ENCODE measurements at regions not wholly inside any gene's neighbourhood (a gene's known extent, or its start where the extent isn't known, plus 50 kb on each side); places are given as distances from the start of the nearest gene placed in this dataset.

DNA sequence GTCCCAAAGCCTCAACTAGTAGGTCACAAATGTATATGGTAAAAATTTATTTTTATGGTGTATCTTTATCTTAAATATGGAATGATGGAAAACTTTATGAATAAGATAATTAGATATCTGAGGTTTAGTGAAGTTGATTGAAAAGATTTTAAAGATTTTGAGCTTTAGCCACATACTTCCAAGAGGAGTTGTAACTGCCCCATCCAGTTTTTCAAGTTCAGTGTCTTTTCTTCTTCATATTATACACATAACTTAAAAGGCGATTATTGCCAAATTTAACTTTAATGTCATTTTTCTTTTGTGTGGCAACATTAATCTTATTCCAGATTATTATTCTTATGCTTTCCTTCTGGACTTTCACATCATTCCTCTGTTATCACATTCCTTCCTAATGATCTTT lies 266.4 kb downstream of the TINAG start:
- DNase-seq, result no peak

DNA sequence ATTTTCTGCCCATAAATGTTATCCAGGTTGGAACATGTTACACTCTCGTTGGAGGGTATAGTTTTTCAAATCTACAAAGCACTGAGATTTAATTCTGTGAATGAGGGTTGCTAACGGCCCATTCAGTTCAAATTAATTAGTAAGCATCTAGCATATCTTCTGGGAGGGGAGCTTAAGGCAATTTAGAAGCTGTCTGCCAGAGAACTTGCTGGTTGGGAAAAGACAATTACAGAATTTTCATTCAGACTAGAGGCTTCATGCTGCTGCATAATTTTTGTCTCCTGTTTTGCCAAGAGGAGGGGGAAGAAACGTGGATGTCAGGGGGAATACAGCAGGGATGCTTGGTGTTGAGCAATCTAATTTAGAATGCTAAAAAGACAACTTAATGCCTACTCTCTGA lies 268.3 kb upstream of the FAM83B start:
- DNase-seq, result no peak

DNA sequence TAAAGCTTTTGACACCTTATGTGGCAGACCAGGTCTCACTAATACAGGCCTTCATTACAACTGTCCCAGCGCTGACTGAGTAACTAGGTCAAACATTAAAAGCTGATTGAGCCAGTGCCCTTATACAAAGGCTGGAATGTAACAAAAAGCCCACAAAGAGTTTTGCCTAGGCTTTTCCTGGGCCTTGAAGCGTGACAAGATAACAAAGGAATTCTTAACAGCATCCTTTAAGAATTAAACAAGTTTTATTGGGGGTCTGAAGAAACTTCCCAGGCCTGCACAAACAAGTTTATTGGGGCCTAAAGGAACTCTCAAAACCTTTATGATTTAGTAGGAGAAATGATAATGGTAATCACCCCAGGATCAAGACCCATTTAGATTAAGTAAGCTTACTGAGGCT lies 267.6 kb upstream of the FAM83B start:
- peak; percentile 40 for DNase-seq

DNA sequence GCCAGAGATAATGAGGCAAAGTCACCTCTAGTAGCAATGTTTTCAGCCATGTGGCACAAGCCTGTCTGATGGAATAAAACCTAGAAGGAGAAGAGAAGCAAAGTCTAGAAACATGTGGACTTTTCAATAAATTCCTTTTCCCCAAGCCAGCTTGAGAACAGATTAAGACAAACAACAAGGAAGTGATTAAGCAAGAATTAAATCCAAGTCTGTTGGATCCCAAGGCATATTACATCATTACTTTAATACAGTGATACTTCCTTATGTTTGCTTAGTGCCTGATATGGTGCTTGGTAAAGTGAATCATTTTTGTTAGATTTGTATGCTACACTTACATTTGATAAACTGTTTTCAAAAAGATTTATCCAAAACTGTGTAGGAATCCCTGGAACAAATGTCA lies 260.3 kb upstream of the FAM83B start:
- DNase-seq, result peak; percentile 48

DNA sequence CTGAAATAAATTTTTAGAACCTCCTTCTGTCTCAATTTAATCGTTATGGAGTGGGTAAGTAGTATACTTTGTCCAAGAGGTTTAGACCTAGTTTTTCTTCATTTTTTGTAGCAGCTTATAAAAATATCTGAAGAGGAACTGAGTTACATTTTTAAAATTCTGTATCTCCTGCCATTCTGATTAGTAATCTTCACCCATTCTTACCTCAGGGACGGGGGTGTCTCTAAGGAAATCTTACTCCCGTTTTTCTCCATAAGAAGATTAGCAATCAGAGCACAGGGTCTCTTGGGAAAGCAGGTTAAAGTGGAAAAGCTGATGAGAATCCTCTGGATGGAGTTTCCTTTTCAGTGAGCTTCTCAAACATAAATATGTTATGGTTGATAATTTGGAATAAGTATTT lies 259.3 kb upstream of the FAM83B start:
- peak; percentile 47 for DNase-seq

DNA sequence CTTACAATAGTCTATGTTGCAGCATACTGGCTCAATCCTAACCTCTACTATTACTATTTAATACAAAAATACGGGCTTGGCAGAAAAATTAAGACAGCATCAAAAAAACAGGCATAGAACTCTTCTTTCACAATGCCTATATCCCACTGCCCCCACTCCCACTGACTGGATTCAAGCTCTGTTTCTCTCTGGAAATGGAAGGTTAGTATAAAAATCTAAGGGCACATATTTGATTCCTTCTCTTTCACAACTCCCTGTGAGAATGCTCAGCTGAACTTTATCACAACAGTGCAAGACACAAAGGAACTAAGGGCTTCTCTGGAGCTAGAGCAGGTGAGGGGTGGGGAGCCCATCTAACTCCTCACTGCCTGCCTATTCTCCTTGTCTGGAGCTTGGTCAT lies 258.4 kb upstream of the FAM83B start:
- no peak for DNase-seq

DNA sequence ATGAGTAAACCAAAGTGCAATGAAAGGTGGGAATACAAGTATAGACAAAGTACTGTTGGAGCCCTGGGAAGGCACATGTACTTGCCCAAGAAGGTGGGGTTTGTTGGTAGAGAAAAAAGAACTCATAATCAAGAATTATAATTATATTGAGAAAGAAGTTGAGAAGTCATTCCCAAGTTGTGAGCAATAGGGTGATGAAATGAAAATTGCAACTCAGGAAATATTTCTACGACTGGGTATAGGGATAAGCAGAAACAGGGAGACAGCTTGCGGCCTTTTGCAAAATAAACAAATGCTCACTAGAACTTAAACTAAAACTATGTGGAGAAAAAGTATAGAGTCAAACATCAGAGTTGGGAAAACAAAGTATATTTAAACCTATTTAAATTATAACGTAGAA lies 250.7 kb upstream of the FAM83B start:
- peak; percentile 66 for DNase-seq

DNA sequence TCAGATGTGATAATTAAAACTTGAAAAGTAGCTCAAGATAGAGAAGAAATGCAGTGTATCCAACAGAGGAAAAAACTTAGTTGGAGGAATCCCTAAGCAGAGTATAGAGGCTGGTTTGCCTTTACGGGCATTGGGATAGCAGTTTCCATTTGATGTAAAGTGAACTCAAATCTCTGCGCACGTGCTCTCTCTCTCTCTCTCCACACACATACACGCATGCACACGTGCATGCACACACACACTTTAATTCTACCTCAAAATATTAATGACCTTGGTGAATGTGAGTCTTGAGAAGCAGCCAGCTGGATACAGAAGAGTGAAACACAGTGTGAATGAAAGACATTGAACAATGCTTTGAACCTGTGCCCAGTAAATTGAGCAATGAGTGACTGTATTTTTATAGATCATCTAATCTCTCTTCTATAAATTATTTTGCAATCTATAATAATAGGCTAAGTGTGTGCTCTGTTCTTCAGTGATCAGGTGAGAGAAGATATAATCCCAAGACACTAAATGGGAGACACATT lies 247.7 kb upstream of the FAM83B start:
- DNase-seq, result no peak

DNA sequence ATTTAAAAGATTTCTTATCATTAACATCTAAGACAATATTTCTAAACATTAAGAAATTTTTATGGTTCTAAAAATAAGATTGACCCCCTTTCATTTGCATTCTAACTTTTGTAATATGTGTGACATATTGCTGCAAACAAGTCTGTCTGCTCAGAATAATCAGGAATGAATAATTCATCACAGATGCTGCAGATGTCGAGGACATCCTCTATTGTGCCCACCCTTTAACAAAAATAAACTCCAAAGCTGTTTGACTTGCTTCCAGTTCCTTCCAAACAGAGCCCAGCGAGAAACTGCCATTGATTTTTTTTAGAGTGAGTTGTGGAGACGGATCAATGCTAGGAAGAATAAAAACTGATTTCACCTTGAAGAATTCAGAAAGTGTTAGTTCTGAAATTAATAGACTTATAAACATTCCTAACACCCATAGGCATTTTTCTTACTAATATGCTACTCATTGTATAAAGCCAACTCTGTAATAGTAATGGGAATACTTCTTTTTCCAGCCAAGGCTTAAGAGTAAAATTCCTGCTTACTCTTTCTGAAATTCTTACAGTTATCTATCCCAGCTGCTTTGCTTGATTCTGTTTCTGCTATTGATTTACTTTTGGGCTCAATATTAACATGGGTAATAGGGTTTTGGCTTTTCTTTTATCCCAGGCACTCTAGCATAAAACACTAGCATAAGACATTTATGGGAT lies 244.8 kb upstream of the FAM83B start:
- no peak for DNase-seq

DNA sequence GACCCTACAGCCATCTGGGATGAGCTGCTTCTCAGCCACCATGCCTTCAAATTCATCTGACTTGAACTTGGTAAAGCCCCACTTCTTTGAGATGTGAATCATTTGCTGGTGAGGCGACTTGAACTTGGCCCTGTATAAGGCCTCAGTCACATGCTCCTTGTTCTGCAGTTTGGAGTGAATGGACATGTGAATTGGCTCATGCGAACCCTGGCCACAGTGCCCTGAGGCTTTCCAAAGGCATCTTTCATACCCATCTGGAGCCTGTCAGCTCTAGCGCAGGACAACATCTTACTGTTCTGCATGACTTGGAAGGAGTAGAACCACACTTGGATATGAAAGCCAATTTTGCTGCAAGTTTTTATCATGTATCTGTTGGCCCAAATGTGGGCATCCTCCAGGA lies 244.0 kb upstream of the FAM83B start:
- no peak for DNase-seq

DNA sequence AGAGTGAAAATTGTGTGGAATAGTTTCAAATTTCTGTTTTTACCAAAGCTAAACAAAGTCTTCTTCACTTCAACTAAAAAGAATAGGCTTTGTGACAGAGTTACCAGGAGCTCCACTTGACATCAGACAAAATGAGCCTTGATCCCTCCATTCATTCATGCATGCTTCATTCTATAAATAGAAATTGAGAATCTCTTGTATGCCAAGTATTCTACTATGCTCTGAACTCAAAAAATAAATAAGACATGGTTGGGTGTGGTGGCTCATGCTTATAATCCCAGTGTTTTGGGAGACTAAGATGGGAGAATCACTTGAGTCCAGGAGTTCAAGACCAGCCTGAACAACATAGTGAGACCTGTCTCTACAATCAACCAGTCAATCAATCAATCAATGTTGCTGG lies 236.6 kb upstream of the FAM83B start:
- no peak for DNase-seq

DNA sequence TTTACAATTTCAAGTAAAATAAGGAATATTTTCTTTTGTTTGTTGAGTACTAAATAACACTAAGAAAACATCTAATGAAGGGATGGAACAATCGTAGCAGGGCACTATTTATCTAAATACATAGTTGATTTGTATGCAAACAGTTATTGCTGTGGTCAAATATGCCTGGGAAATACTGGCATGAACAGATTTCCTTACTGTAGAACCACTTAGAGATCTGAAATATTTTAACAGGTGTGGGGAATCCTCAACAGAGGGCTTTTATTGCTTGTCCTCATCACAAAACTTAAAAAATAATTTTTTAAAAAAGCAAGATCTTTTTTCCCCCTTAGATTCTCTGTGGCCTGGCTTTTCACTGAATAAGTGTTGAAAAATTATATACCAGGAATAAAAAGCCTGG lies 233.0 kb upstream of the FAM83B start:
- DNase-seq, result no peak

DNA sequence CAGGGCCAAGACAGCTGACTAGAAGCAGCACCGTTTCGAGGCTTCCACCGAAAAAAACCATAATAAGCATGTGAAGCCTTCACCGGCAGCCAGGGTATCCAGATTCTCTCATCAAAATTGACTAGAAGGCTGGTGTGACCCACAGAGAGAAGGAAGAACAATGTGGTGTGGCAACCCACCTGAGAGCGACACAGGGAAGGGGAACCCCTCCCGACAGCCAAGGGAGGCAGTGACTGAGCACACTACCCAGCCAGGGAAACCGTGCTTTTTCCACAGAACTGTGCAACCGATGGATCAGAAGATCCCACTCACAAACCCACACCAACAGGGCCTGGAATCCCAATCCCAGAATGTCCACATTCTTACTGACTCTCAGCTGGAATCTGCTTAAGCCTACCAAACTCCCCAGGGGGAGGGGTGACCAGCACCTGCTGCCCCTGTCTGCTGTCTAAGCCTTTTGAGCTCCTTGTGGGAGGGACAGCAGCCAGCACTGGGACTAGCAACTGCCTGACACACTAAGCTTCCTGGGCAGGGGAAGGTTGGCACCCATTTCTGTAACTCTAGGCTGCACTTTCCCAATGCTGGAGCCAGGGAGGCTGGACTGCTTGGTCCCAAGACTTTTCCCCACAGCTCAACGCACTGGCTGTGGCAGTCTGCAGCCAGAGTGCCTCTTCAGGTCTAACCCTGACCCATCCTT lies 231.9 kb upstream of the FAM83B start:
- DNase-seq, result no peak

DNA sequence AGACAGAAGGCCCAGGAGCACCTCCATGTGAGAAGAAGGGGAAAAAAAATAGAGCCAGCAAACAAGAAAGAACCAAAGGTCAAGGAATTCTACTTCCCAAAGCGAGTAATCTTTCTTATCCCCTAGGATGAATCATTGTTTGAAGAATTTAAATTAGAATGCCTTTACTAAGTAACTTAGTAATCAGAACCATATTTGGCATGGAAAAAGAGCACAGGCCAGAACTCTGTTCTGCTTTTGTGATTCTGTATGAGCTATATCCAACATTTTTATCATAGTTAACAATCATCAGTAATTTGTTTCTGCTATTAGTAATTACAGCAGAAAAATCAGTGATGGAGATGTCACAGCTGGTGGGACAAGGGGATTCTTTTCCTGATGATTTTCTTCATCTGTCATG lies 228.8 kb upstream of the FAM83B start:
- DNase-seq, result peak; percentile 93

DNA sequence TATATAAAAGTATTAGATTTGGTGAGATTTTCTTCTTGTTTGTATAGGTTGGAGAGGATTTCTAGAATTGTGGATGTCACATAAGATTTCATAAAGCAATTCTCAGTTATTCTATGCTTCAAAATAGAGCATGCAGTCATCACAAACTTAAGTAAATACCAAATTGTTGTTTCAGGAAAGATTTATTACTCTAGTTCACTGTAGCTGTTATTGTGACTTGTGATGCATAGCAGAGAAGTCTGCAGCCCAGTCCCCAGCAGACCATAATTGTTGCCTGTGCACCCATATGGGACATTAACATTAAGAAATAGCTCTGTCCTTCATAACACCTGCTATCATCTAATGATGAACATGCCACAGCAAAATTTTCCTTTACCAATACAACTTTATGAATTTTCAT lies 228.0 kb upstream of the FAM83B start:
- DNase-seq, result no peak

DNA sequence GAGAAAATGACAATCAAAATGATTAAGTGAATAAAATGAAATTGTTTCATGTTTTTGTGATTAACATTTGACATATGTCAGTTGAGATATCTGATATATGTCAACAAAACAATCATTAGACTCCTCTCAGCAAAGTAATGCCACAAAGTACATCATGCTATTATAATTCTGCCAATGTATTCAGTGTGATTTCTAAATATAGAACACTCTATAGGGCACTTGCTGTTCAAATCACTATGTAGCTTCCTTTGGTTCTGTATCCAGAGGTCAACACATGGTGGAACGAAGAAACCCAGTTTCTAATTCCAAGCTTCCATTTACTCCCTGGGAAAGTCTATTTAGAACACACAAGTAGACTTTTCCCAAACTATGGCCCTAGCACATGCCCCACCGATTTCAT lies 227.5 kb upstream of the FAM83B start:
- DNase-seq, result no peak

DNA sequence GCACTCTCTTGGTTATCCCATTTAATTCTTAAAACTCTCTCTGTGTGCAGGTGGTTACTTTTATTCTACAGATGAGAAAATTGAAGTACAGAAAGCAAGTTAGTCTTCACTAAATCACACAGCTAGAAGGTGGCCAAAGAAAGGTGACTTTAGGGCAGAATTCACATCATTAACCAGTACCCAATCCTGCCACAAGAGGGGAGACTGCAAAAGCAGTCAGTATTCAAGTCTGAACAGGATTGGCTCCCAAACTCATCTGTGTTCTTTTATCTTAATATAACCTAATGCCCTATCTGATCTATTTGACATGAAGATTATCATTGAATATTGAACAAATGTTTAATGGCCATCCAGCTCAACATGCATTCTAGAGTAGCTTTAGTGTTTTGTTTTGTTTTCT lies 225.3 kb upstream of the FAM83B start:
- DNase-seq, result peak; percentile 25

DNA sequence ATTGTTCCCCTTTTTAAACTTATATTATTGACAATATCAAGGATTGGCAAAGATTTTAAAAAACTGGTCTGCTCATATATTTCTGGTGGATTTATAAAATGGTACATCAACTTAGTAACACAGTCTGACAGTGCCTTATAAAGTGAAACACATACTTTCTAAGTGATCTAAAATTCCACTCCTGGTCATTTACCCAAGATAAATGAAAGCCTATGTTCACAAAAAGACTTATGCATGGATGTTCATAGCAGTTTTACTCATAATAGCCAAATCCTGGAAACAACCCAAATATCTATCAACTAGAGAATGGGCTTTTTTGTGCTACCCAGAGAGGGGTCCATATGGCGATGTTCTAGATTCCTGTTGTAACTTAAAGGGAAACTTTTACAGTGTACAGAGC lies 222.4 kb upstream of the FAM83B start:
- no peak for DNase-seq

DNA sequence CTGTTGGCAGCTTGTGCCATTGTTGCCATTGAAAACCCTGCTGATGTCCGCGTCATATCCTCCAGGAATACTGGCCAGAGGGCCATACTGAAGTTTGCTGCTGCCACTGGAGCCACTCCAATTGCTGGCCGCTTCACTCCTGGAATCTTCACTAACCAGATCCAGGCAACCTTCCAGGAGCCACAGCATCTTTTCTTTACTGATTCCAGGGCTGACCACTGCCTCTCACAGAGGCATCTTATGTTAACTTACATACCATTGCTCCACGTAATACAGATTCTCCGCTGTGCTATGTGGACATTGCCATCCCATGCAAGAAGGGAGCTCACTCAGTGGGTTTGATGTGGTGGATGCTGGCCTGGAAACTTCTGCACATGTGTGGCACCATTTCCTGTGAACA lies 221.8 kb upstream of the FAM83B start:
- peak; percentile 24 for DNase-seq

DNA sequence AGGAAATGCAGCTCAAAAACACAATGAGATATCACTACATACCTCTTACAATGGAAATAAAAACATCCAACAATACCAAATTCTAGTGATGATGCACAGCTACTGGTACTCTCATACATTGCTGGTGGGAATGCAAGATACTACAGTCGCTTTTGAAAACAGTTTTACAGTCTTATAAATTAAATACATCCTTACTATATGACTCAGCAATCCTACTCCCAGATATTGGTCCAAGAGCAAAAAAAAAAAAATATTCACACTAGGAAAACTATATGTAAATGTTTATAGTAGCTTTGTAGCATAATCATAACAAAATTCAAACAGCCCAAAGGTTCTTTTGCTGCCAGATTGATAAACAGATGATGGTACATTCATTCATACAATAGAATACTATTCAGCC lies 217.4 kb upstream of the FAM83B start:
- peak; percentile 48 for DNase-seq

DNA sequence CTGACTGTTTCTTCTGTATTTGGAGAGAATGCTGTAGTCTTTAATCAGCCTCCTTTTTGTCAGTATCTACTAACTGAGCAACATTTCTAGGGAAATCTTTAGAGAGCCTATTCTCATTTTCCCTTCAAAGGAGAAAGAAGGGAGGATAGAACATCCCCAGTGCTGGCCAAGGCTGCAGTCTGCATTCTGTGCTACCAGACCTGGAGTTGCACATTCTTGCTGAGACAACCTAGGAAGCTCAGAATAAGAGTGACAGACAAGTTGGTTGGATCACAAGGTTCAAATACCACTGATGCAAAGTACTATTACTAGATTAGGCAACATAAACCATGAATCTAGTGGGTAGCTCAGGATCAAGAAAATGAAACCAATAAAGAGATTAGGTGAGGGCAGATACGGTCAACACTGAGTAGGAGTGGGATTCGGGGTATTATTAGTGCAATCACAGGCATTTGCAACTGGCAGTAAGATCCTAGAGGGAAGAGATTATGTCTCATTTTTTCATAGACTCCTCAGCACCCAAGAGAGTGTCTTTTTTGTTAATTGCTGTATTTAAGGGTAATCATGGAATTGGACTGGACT lies 213.5 kb upstream of the FAM83B start:
- no peak for DNase-seq

DNA sequence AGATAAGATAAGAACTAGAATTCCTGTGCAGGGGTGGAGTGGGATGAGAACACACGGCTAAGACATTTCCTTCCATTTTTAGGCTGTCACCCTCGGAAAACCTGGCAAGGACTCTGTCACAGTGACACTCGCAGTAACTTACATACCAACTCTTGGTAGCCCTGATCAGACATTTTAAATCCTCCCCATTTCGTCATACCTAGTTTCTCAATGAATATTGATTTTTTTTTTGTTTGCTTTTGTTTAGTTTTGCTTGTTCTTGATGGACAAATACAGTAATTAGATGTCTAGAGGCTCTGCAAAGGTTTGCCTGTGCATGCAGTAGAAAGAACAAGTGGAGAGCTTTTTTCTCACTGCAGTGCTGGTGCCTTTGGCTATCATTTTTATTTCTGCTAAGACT lies 213.0 kb upstream of the FAM83B start:
- DNase-seq, result no peak

DNA sequence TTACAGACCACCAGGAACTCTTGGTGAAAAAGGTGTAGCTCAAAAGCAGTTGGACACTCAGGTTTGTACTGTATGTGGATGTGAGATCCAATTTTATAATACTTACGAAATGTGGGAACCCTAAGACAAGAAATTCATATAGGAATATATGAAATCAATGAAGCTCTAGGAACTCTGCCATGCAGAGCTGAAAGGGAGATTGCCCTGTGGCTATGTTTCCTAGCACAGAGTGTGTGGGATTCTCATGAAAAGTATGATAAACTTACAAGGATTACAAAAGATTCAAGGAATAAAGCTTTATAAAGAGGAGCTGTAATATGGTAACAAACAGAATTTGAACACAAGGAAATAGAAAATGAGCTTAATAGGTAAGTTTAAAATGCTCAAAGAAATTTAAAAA lies 205.7 kb upstream of the FAM83B start:
- no peak for DNase-seq

Data from fibroblast of skin of right biceps (primary cell).